ENCODE measurements at regions not wholly inside any gene's neighbourhood (a gene's known extent, or its start where the extent isn't known, plus 50 kb on each side); places are given as distances from the start of the nearest gene placed in this dataset.
"Not testable (repeated sequence)": the region's sequence is repeated elsewhere in the genome, so short reads cannot be mapped to it uniquely, and the experiment has no call there.

GRCh38 chr16:29340235-29340634 lies 66.3 kb downstream of the NPIPB11 start:
- not testable (repeated sequence) for H3K9me3 Mint-ChIP-seq; H3K4me3 Mint-ChIP-seq; H3K4me1 Mint-ChIP-seq (ENCODE audit: low read depth); H3K27me3 Mint-ChIP-seq (ENCODE audit: low read depth); H3K27ac Mint-ChIP-seq; DNase-seq; H3K36me3 Mint-ChIP-seq (ENCODE audit: insufficient read depth in 2 of 2)
- peak; percentile 38 to 40 for ATAC-seq (replicated peaks in 1 of 2)

GRCh38 chr16:29338821-29339700 lies 67.5 kb downstream of the NPIPB11 start:
- not testable (repeated sequence) for ATAC-seq (replicated peaks in 1 of 2); H3K27ac Mint-ChIP-seq; DNase-seq; H3K4me1 Mint-ChIP-seq (ENCODE audit: low read depth); H3K9me3 Mint-ChIP-seq; H3K4me3 Mint-ChIP-seq; H3K36me3 Mint-ChIP-seq (ENCODE audit: insufficient read depth in 2 of 2); H3K27me3 Mint-ChIP-seq (ENCODE audit: low read depth)

- H3K27me3 Mint-ChIP-seq (ENCODE audit: low read depth); H3K27ac Mint-ChIP-seq; H3K9me3 Mint-ChIP-seq; H3K4me3 Mint-ChIP-seq; H3K36me3 Mint-ChIP-seq (ENCODE audit: insufficient read depth in 2 of 2); H3K4me1 Mint-ChIP-seq (ENCODE audit: low read depth); DNase-seq; ATAC-seq (replicated peaks in 1 of 2): not testable (repeated sequence)
These were observed 69.1 kb downstream of the NPIPB11 start for GRCh38 chr16:29337385-29337901.

GRCh38 chr16:29335549-29335846 lies 71.0 kb downstream of the NPIPB11 start:
- H3K9me3 Mint-ChIP-seq; H3K4me1 Mint-ChIP-seq (ENCODE audit: low read depth); H3K27me3 Mint-ChIP-seq (ENCODE audit: low read depth); H3K27ac Mint-ChIP-seq; DNase-seq; H3K4me3 Mint-ChIP-seq; H3K36me3 Mint-ChIP-seq (ENCODE audit: insufficient read depth in 2 of 2): not testable (repeated sequence)
- ATAC-seq (replicated peaks in 1 of 2) = peak in 1 of 2 donors; percentile 27

GRCh38 chr16:29334776-29335548 lies 71.5 kb downstream of the NPIPB11 start:
- H3K4me3 Mint-ChIP-seq; DNase-seq; H3K27me3 Mint-ChIP-seq (ENCODE audit: low read depth); H3K9me3 Mint-ChIP-seq; H3K36me3 Mint-ChIP-seq (ENCODE audit: insufficient read depth in 2 of 2); H3K27ac Mint-ChIP-seq; H3K4me1 Mint-ChIP-seq (ENCODE audit: low read depth); ATAC-seq (replicated peaks in 1 of 2): not testable (repeated sequence)

- H3K4me1 Mint-ChIP-seq (ENCODE audit: low read depth); DNase-seq; H3K27me3 Mint-ChIP-seq (ENCODE audit: low read depth); H3K9me3 Mint-ChIP-seq; H3K4me3 Mint-ChIP-seq; ATAC-seq (replicated peaks in 1 of 2); H3K27ac Mint-ChIP-seq; H3K36me3 Mint-ChIP-seq (ENCODE audit: insufficient read depth in 2 of 2): not testable (repeated sequence)
These were observed 72.9 kb downstream of the NPIPB11 start for GRCh38 chr16:29333492-29334097.

GRCh38 chr16:29330623-29331022 lies 75.9 kb downstream of the NPIPB11 start:
- H3K36me3 Mint-ChIP-seq (ENCODE audit: insufficient read depth in 2 of 2); ATAC-seq (replicated peaks in 1 of 2); H3K4me3 Mint-ChIP-seq; H3K4me1 Mint-ChIP-seq (ENCODE audit: low read depth); H3K9me3 Mint-ChIP-seq; H3K27ac Mint-ChIP-seq; H3K27me3 Mint-ChIP-seq (ENCODE audit: low read depth); DNase-seq: not testable (repeated sequence)

GRCh38 chr16:29328528-29328927 lies 78.0 kb downstream of the NPIPB11 start:
- not testable (repeated sequence) for H3K27me3 Mint-ChIP-seq (ENCODE audit: low read depth); H3K4me1 Mint-ChIP-seq (ENCODE audit: low read depth); ATAC-seq (replicated peaks in 1 of 2); H3K36me3 Mint-ChIP-seq (ENCODE audit: insufficient read depth in 2 of 2); H3K4me3 Mint-ChIP-seq; H3K9me3 Mint-ChIP-seq; DNase-seq; H3K27ac Mint-ChIP-seq

- H3K4me3 Mint-ChIP-seq; H3K4me1 Mint-ChIP-seq (ENCODE audit: low read depth); H3K36me3 Mint-ChIP-seq (ENCODE audit: insufficient read depth in 2 of 2); H3K27me3 Mint-ChIP-seq (ENCODE audit: low read depth); ATAC-seq (replicated peaks in 1 of 2); H3K9me3 Mint-ChIP-seq; DNase-seq; H3K27ac Mint-ChIP-seq: not testable (repeated sequence)
These were observed 78.7 kb downstream of the NPIPB11 start for GRCh38 chr16:29327631-29328408.

- ATAC-seq (replicated peaks in 1 of 2); H3K4me1 Mint-ChIP-seq (ENCODE audit: low read depth); H3K36me3 Mint-ChIP-seq (ENCODE audit: insufficient read depth in 2 of 2); H3K27ac Mint-ChIP-seq; H3K9me3 Mint-ChIP-seq; DNase-seq; H3K4me3 Mint-ChIP-seq; H3K27me3 Mint-ChIP-seq (ENCODE audit: low read depth): not testable (repeated sequence)
These were observed 80.1 kb downstream of the NPIPB11 start for GRCh38 chr16:29326164-29327125.

GRCh38 chr16:29323725-29324124 lies 82.8 kb downstream of the NPIPB11 start:
- not testable (repeated sequence) for H3K36me3 Mint-ChIP-seq (ENCODE audit: insufficient read depth in 2 of 2); DNase-seq; ATAC-seq (replicated peaks in 1 of 2); H3K4me3 Mint-ChIP-seq; H3K27ac Mint-ChIP-seq; H3K4me1 Mint-ChIP-seq (ENCODE audit: low read depth); H3K27me3 Mint-ChIP-seq (ENCODE audit: low read depth); H3K9me3 Mint-ChIP-seq

GRCh38 chr16:29321585-29321984 lies 84.9 kb downstream of the NPIPB11 start:
- DNase-seq = no peak
- Mint-ChIP-seq H3K4me1 (ENCODE audit: low read depth) (peaks cover 15% of the 10 kb centered on the region), H3K36me3 (ENCODE audit: insufficient read depth in 2 of 2) (no peaks in the 10 kb centered on the region), H3K9me3 (no peaks in the 10 kb centered on the region), H3K4me3 (no peak overlapping the region), H3K27me3 (ENCODE audit: low read depth) (no peaks in the 10 kb centered on the region), H3K27ac (peak overlapping the region; percentile 72)
- ATAC-seq (replicated peaks in 1 of 2) = no peak

Measured in activated T-cell treated with anti-CD3 and anti-CD28 coated beads, Interleukin-2, amount 50 U/mL, for 72 hours (primary cell).